Small intestine (tissue), 7 donors: ENCODE measurements at regions not wholly inside any gene's neighbourhood (a gene's known extent, or its start where the extent isn't known, plus 50 kb on each side); places are given as distances from the start of the nearest gene placed in this dataset.
A peak's percentile ranks its signal among the peaks of the same experiment; 100 is the strongest.
"Not testable (repeated sequence)": the region's sequence is repeated elsewhere in the genome, so short reads cannot be mapped to it uniquely, and the experiment has no call there.

Experiments
- DNase-seq, 2 donors: peaks; one replicate each; pipeline versions ENCODE4 v3.0.0 to v3.0.0-alpha.2; 2013
- FAIRE-seq: peaks from 2 replicates; lab custom pipeline; 2012; peaks lifted over from hg19 to GRCh38; lab: Jason Lieb, UNC
- H3K27ac ChIP-seq, 3 donors: one replicate each; pipeline ENCODE4 v1.5.1; 2013; ENCODE audit warnings: low read length in 2 of 3, mild to moderate bottlenecking in 2 of 3, control low read depth in 1 of 3, inconsistent platforms in 1 of 3, low read depth in 1 of 3, moderate library complexity in 1 of 3
- H3K27me3 ChIP-seq, 3 donors: one replicate each; pipeline ENCODE4 v1.6.1; 2013; ENCODE audit warnings: low read length in 3 of 3, inconsistent platforms in 1 of 3; ENCODE audit not compliant: control insufficient read depth in 3 of 3, insufficient read depth in 3 of 3
- H3K36me3 ChIP-seq, 3 donors: one replicate each; pipeline ENCODE4 v1.6.1; 2013; ENCODE audit warnings: low read length in 3 of 3, inconsistent platforms in 1 of 3, low read depth in 1 of 3, mild to moderate bottlenecking in 1 of 3, moderate library complexity in 1 of 3; ENCODE audit not compliant: control insufficient read depth in 3 of 3, insufficient read depth in 2 of 3
- H3K4me1 ChIP-seq, 3 donors: one replicate each; pipeline ENCODE4 v1.6.1; 2013; ENCODE audit warnings: low read length in 2 of 3, inconsistent platforms in 1 of 3, low read depth in 1 of 3, mild to moderate bottlenecking in 1 of 3, moderate library complexity in 1 of 3; ENCODE audit not compliant: control insufficient read depth in 3 of 3, insufficient read depth in 2 of 3
- H3K4me3 ChIP-seq, 3 donors: one replicate each; pipeline ENCODE4 v1.5.1; 2013; ENCODE audit warnings: low read length in 3 of 3, control low read depth in 1 of 3, inconsistent platforms in 1 of 3, low read depth in 1 of 3, mild to moderate bottlenecking in 1 of 3, moderate library complexity in 1 of 3
- H3K9me3 ChIP-seq, 2 donors: one replicate each; pipeline ENCODE4 v1.6.1; 2013; ENCODE audit warnings: low read depth in 1 of 2, low read length in 1 of 2; ENCODE audit not compliant: control insufficient read depth in 2 of 2, insufficient read depth in 1 of 2
- WGBS, 3 donors: extraction: QIAGEN DNeasy Blood & Tissue Kit; methylation state at CpG; one replicate each; pipeline ENCODE4 v1.1.7; 2013; 5-methylcytosine and 5-hydroxymethylcytosine counted together
- donor health status: healthy with polysubstance abuse.
- donor health status: control.
- donor health status: control.
- donor health status: Bipolar disorder and iron deficiency.
- donor health status: healthy.

DNA sequence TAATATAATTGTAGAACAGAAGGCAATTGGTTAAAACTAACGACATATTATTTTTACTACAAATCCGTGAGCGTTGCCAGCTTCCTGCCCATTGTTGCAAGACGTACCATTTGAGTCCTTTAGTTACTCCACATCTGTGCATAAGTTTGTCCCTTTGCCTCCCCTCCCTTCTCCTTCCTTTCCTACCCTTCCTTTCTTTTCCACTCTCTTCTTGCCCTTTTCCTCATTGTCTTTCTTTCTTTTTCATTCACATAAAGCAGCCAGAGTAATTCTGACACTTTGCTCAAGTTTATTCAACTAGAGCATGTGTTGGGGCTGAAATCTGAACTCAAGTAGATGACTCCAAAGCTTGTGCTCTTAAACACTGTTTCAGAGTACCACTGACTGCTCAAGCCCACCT lies 239.1 kb downstream of the FOXG1 start:
- FAIRE-seq (no peak), DNase-seq (no peak)
- WGBS, 3 donors = 84 to 92% (median 85%) methylated on average over 4 of the region's 4 CpGs

GRCh38 chr14:29007990-29008389 lies 241.4 kb downstream of the FOXG1 start:
- WGBS, 3 donors = 46 to 54% (median 48%) methylated on average over 2 of the region's 2 CpGs
- Histone ChIP-seq H3K27me3 (no peaks in the 10 kb centered on the region), H3K4me1 (no peaks in the 10 kb centered on the region), H3K9me3 (no peaks in the 10 kb centered on the region), H3K27ac (no peak overlapping the region), H3K4me3 (no peak overlapping the region), H3K36me3 (no peaks in the 10 kb centered on the region)
- DNase-seq (no peak), FAIRE-seq (no peak)

More for the DNA sequence above, 239.1 kb downstream of the FOXG1 start:
- H3K4me1 ChIP-seq = no peaks in the 10 kb centered on the region
- no peak overlapping the region for H3K4me3 ChIP-seq
- no peak overlapping the region for H3K27ac ChIP-seq
- H3K9me3 ChIP-seq = no peaks in the 10 kb centered on the region
- no peaks in the 10 kb centered on the region for H3K27me3 ChIP-seq
- no peaks in the 10 kb centered on the region for H3K36me3 ChIP-seq

DNA sequence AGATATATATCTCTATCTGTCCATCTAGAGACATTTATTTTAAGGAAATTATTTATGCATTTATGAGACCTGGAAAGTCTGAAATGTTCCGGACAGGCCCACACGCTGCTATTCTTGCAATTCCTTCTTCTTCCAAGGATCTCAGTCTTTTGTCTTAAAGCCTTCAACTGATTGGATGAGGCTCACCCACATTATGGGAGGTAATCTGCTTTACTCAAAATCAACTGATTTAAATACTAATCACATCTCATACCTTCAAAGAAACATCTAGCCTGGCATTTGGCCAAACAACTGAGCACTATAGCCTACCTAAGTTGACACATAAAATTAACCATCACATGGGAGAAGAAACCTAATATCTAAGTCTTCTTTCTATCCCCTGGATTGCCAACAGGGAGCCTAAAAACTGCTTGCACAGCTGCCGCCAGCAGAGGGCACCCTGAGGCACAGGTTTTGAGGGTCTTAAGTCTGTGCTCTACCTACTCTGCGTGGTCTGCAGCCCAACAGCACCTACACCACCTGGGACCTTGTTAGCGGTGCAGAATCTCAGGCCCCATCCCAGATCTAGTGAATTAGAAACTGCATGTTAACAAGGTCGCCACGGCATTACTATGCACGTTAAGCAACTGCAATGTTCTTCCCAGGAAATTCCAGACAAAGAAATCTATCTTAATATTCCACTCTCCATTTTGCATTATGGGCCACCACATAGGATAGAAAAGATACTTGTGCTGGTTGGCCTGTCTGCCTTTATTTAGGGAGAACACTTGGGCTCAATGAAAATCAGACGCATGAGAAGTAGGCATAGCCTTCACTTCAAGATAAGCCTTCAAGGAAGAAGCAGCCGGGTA lies 249.7 kb downstream of the FOXG1 start:
- Histone ChIP-seq H3K36me3 (no peaks in the 10 kb centered on the region), H3K27ac (no peak overlapping the region), H3K27me3 (no peaks in the 10 kb centered on the region), H3K4me3 (no peak overlapping the region), H3K4me1 (no peaks in the 10 kb centered on the region), H3K9me3 (no peaks in the 10 kb centered on the region)
- DNase-seq (peak; percentile 5 to 58), FAIRE-seq (no peak)
- 51 to 59% (median 53%) methylated on average over 10 of the region's 10 CpGs for WGBS, 3 donors

DNA sequence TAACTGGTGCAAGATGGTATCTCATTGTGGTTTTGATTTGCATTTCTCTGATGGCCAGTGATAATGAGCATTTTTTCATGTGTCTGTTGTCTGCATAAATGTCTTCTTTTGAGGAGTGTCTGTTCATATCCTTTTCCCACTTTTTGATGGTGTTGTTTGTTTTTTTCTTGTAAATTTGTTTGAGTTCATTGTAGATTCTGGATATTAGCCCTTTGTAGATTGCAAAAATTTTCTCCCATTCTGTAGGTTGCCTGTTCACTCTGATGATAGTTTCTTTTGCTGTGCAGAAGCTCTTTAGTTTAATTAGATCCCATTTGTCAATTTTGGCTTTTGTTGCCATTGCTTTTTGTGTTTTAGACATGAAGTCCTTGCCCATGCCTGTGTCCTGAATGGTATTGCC lies 256.9 kb downstream of the FOXG1 start:
- not testable (repeated sequence) for DNase-seq, H3K4me3 ChIP-seq, H3K36me3 ChIP-seq, H3K27me3 ChIP-seq, H3K27ac ChIP-seq, FAIRE-seq, H3K4me1 ChIP-seq
- H3K9me3 ChIP-seq = peaks cover 0 to 12% of the 10 kb centered on the region in 2 donors

DNA sequence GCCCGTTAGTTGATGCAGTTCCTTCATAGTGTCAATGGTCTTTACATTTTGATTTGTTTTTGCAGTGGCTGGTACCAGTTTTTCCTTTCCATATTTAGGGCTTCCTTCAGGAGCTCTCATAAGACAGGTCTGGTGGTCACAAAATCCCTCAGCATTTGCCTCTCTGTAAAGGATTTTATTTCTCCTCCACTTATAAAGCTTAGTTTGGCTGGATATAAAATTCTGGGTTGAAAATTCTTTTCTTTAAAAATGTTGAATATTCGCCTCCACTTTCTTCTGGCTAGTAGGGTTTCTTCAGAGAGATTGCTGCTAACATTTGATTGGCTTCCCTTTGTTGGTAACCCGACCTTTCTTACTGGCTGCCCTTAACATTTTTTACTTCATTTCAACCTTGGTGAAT lies 260.9 kb downstream of the FOXG1 start:
- Histone ChIP-seq H3K4me1 (peaks cover 0 to 13% (median 0%) of the 10 kb centered on the region in 3 donors), H3K9me3 (peaks cover 0 to 21% of the 10 kb centered on the region in 2 donors)
- H3K27me3 ChIP-seq, DNase-seq, FAIRE-seq, H3K4me3 ChIP-seq, H3K36me3 ChIP-seq, H3K27ac ChIP-seq: not testable (repeated sequence)
- 64 to 77% (median 66%) methylated on average over 3 of the region's 3 CpGs for whole genome bisulfite sequencing, 3 donors

GRCh38 chr14:29027941-29028705 lies 261.5 kb downstream of the FOXG1 start:
- H3K4me3 ChIP-seq, H3K27ac ChIP-seq, H3K36me3 ChIP-seq, H3K27me3 ChIP-seq, FAIRE-seq, DNase-seq: not testable (repeated sequence)
- WGBS, 3 donors = 71 to 81% (median 78%) methylated on average over 2 of the region's 2 CpGs
- Histone ChIP-seq H3K4me1 (peaks cover 0 to 13% (median 0%) of the 10 kb centered on the region in 3 donors), H3K9me3 (peaks cover 0 to 21% of the 10 kb centered on the region in 2 donors)

DNA sequence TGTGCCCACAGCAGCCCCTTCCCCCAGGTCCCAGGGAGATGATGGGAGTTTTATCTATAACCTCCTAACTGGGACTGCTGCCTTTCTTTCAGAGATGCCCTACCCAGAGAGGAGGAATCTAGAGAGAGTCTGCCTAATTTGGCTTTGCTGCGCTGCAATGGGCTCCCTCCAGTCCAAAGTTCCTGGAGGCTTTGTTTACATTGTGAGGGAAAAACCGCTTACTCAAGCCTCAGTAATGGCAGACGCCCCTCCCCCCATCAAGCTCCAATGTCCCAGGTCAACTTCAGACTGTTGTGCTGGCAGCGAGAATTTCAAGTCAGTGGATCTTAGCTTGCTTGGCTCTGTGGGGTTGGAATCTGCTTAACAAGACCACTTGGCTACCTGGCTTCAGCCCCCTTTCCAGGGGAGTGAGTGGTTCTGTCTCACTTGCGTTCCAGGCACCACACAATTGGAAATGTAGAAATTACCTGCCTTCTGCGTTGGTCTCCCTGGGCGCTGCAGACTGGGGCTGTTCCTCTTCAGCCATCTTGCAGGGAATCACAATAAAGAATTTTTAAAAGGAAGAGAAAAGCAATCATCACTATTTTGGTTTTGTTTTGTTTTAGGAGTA lies 262.5 kb downstream of the FOXG1 start:
- Histone ChIP-seq H3K4me3 (no peak overlapping the region), H3K27me3 (no peaks in the 10 kb centered on the region), H3K27ac (peak overlapping the region in 1 of 3 donors; percentile 48), H3K36me3 (no peaks in the 10 kb centered on the region), H3K4me1 (peaks cover 0 to 13% (median 0%) of the 10 kb centered on the region in 3 donors), H3K9me3 (peaks cover 0 to 21% of the 10 kb centered on the region in 2 donors)
- FAIRE-seq = no peak
- WGBS, 3 donors = 39 to 49% (median 48%) methylated on average over 7 of the region's 7 CpGs
- DNase-seq = peak in 1 of 2 donors; percentile 67

GRCh38 chr14:29030121-29030520 lies 263.5 kb downstream of the FOXG1 start:
- 45 to 56% (median 53%) methylated on average over 2 of the region's 2 CpGs for WGBS, 3 donors
- H3K4me1 ChIP-seq = peaks cover 0 to 13% (median 0%) of the 10 kb centered on the region in 3 donors
- no peaks in the 10 kb centered on the region for H3K36me3 ChIP-seq
- peaks cover 0 to 18% of the 10 kb centered on the region in 2 donors for H3K9me3 ChIP-seq
- no peak overlapping the region for H3K4me3 ChIP-seq
- DNase-seq (no peak), FAIRE-seq (no peak)
- H3K27ac ChIP-seq = no peak overlapping the region
- no peaks in the 10 kb centered on the region for H3K27me3 ChIP-seq
